Medulla oblongata (tissue), 1 donor: ENCODE measurements at regions not wholly inside any gene's neighbourhood (a gene's known extent, or its start where the extent isn't known, plus 50 kb on each side); places are given as distances from the start of the nearest gene placed in this dataset.

Experiments used
- DNase-seq: peaks from one replicate; pipeline ENCODE4 v3.0.0-alpha.2; 2015; ENCODE audit errors: extremely low spot score

- no peak for DNase-seq
Observed at GRCh38 chr4:81883530-81884450, 412.1 kb upstream of the RASGEF1B start.

- DNase-seq: no peak
Observed at GRCh38 chr4:81883004-81883403, 411.3 kb upstream of the RASGEF1B start.

- no peak for DNase-seq
Observed at GRCh38 chr4:81881855-81882621, 410.3 kb upstream of the RASGEF1B start.

GRCh38 chr4:81876106-81876505 lies 404.4 kb upstream of the RASGEF1B start:
- no peak for DNase-seq

- peak; percentile 9 for DNase-seq
Observed at GRCh38 chr4:81874661-81875515, 403.2 kb upstream of the RASGEF1B start.

GRCh38 chr4:81870275-81870674 lies 398.6 kb upstream of the RASGEF1B start:
- no peak for DNase-seq

GRCh38 chr4:81860111-81860510 lies 388.4 kb upstream of the RASGEF1B start:
- no peak for DNase-seq

GRCh38 chr4:81854406-81854805 lies 382.7 kb upstream of the RASGEF1B start:
- DNase-seq: no peak

- no peak for DNase-seq
Observed at GRCh38 chr4:81852031-81852715, 380.5 kb upstream of the RASGEF1B start.

GRCh38 chr4:81850701-81851100 lies 379.0 kb upstream of the RASGEF1B start:
- no peak for DNase-seq

GRCh38 chr4:81845761-81846160 lies 374.1 kb upstream of the RASGEF1B start:
- DNase-seq: no peak

GRCh38 chr4:81845273-81845672 lies 373.6 kb upstream of the RASGEF1B start:
- no peak for DNase-seq

- DNase-seq: peak; percentile 93
Observed at GRCh38 chr4:81844717-81845116, 373.0 kb upstream of the RASGEF1B start.

- DNase-seq: peak; percentile 26
Observed at GRCh38 chr4:81839347-81840042, 367.8 kb upstream of the RASGEF1B start.

- DNase-seq: no peak
Observed at GRCh38 chr4:81838586-81838985, 366.9 kb upstream of the RASGEF1B start.

- DNase-seq: no peak
Observed at GRCh38 chr4:81836716-81837115, 365.0 kb upstream of the RASGEF1B start.

- peak; percentile 66 for DNase-seq
Observed at GRCh38 chr4:81833576-81833975, 361.9 kb upstream of the RASGEF1B start.

GRCh38 chr4:81828991-81829390 lies 357.3 kb upstream of the RASGEF1B start:
- no peak for DNase-seq

- DNase-seq: no peak
Observed at GRCh38 chr4:81827577-81828202, 356.0 kb upstream of the RASGEF1B start.

- DNase-seq: no peak
Observed at GRCh38 chr4:81826817-81827424, 355.2 kb upstream of the RASGEF1B start.
